HCT116 (cell line): ENCODE measurements at regions not wholly inside any gene's neighbourhood (a gene's known extent, or its start where the extent isn't known, plus 50 kb on each side); places are given as distances from the start of the nearest gene placed in this dataset.

Experiments used
- ATAC-seq: fragments of 200-7000 bp; cut with Tn5 transposase; 2 replicates; pipeline ENCODE4 v1.9.1; 2020; ENCODE audit warnings: mild to moderate bottlenecking, moderate library complexity
- BruUV-seq: library from RNA; stranded (reverse); fragments of 400-500 nt; replicated peaks from 2 replicates; lab custom pipeline; 2021; lab: Mats Ljungman, UMichigan
- CTCF ChIA-PET: fragments of 300-600 bp; sonication (Branson Sonifier 250); formaldehyde crosslinking; loops from one replicate; lab custom pipeline; 2021; ENCODE audit warnings: antibody characterized with exemption; lab: Charles Lee
- POLR2A ChIA-PET: fragments of 300-600, 350-600 bp; sonication (Branson Sonifier 250); formaldehyde crosslinking; loops from one replicate; lab custom pipeline; 2021; ENCODE audit warnings: antibody characterized with exemption; lab: Charles Lee
- RAD21 ChIA-PET, 2 experiments: fragments of 300-600 bp; sonication (Branson Sonifier 250); formaldehyde crosslinking; loops; one replicate each; lab custom pipeline; 2023; ENCODE audit warnings: low total read pairs in 2 of 2; ENCODE audit not compliant: uncharacterized antibody in 2 of 2, unreplicated experiment in 2 of 2, low non-redundant PET in 1 of 2; lab: Charles Lee
- DNase-seq: peaks from one replicate; pipeline ENCODE4 v3.0.0-alpha.2; 2010; ENCODE audit warnings: low read depth, low spot score
- H2AFZ ChIP-seq: fragments of 200-600 bp; shearing (Covaris generic), sonication (generic); 2 replicates; pipeline ENCODE4 v1.6.1; 2017; ENCODE audit warnings: low read depth, mixed run types, mixed read lengths, antibody characterized with exemption, low read length; ENCODE audit not compliant: poor library complexity, severe bottlenecking
- H3K27ac ChIP-seq: 2 replicates; pipeline ENCODE4 v1.5.1; 2012; ENCODE audit warnings: low read depth, low read length
- H3K27me3 ChIP-seq: fragments of 200-600 bp; sonication (generic); 2 replicates; pipeline ENCODE4 v1.6.1; 2016; ENCODE audit warnings: mixed run types, low read length, mixed read lengths; ENCODE audit not compliant: insufficient read depth
- H3K36me3 ChIP-seq, 2 experiments: fragments of 200-500 bp in 1 of 2; fragments of 200-600 bp in 1 of 2; sonication (Bioruptor generic) in 1 of 2; sonication (generic) in 1 of 2; 2 replicates each; pipeline versions ENCODE4 v1.5.1 to v1.6.1; 2014 to 2016; ENCODE audit warnings: low read length in 2 of 2, inconsistent platforms in 1 of 2, mixed read lengths in 1 of 2, mixed run types in 1 of 2; ENCODE audit not compliant: insufficient read depth in 2 of 2, control insufficient read depth in 1 of 2
- H3K4me1 ChIP-seq, 2 experiments: fragments of 200-600 bp in 1 of 2; sonication (generic) in 1 of 2; 2 replicates each; pipeline versions ENCODE4 v1.5.1 to v1.6.1; 2012 to 2017; ENCODE audit warnings: low read length in 2 of 2, inconsistent platforms in 1 of 2, mild to moderate bottlenecking in 1 of 2, mixed read lengths in 1 of 2, mixed run types in 1 of 2, moderate library complexity in 1 of 2; ENCODE audit not compliant: insufficient read depth in 2 of 2, control insufficient read depth in 1 of 2
- H3K4me2 ChIP-seq: fragments of 200-600 bp; sonication (generic); 2 replicates; pipeline ENCODE4 v1.6.1; 2017; ENCODE audit warnings: mixed run types, low read length, mixed read lengths
- H3K4me3 ChIP-seq, 2 experiments: fragments of 200-600 bp in 1 of 2; sonication (generic) in 1 of 2; replicated peaks in 1 of 2; 2 replicates each; pipeline ENCODE4 v1.5.1; 2011 to 2016; ENCODE audit warnings: low read length in 2 of 2, control low read depth in 1 of 2, low read depth in 1 of 2, mild to moderate bottlenecking in 1 of 2, mixed read lengths in 1 of 2, mixed run types in 1 of 2
- H3K79me2 ChIP-seq: fragments of 200-600 bp; sonication (generic); 2 replicates; pipeline ENCODE4 v1.6.1; 2017; ENCODE audit warnings: mild to moderate bottlenecking, mixed run types, low read length, moderate library complexity, mixed read lengths; ENCODE audit not compliant: insufficient read depth
- H3K9ac ChIP-seq: fragments of 200-600 bp; sonication (generic); 2 replicates; pipeline ENCODE4 v1.6.1; 2016; ENCODE audit warnings: low read length, mixed read lengths
- H3K9me2 ChIP-seq: fragments of 200-600 bp; sonication (generic), shearing (Covaris generic); 2 replicates; pipeline ENCODE4 v1.6.1; 2017; ENCODE audit warnings: mixed run types, mild to moderate bottlenecking, moderate library complexity; ENCODE audit not compliant: insufficient read depth
- H3K9me3 ChIP-seq, 2 experiments: fragments of 200-500 bp in 1 of 2; fragments of 200-600 bp in 1 of 2; sonication (Bioruptor generic) in 1 of 2; sonication (generic) in 1 of 2; 2 replicates each; pipeline ENCODE4 v1.6.1; 2014 to 2017; ENCODE audit warnings: low read length in 2 of 2, mixed read lengths in 2 of 2, inconsistent platforms in 1 of 2, low read depth in 1 of 2, mild to moderate bottlenecking in 1 of 2, mixed run types in 1 of 2, moderate library complexity in 1 of 2; ENCODE audit not compliant: control insufficient read depth in 1 of 2, insufficient read depth in 1 of 2
- H4K20me1 ChIP-seq: fragments of 200-600 bp; sonication (generic), shearing (Covaris generic); 2 replicates; pipeline ENCODE4 v1.6.1; 2017; ENCODE audit warnings: mixed run types, mild to moderate bottlenecking, moderate library complexity; ENCODE audit not compliant: insufficient read depth
- CBX3 ChIP-seq: IDR thresholded peaks from 2 replicates; pipeline ENCODE4 v1.6.1; 2012; ENCODE audit warnings: low read depth
- CEBPB ChIP-seq: IDR thresholded peaks from 2 replicates; pipeline ENCODE4 v1.6.1; 2012; ENCODE audit warnings: low read depth
- ELF1 ChIP-seq: IDR thresholded peaks from 2 replicates; pipeline ENCODE4 v1.6.1; 2012; ENCODE audit warnings: low read depth, borderline replicate concordance
- EZH2 ChIP-seq: fragments of 200-600 bp; sonication (generic); IDR thresholded peaks from 2 replicates; pipeline ENCODE4 v1.6.1; 2017; ENCODE audit warnings: antibody characterized with exemption, mixed run types
- EZH2phosphoT487 ChIP-seq: fragments of 200-600 bp; IDR thresholded peaks from 2 replicates; pipeline ENCODE4 v1.6.1; 2018; ENCODE audit warnings: antibody characterized with exemption, borderline replicate concordance
- FOSL1 ChIP-seq: IDR thresholded peaks from 2 replicates; pipeline ENCODE4 v1.6.1; 2012; ENCODE audit warnings: low read depth
- JUND ChIP-seq: IDR thresholded peaks from 2 replicates; pipeline ENCODE4 v1.6.1; 2012
- MAX ChIP-seq: IDR thresholded peaks from 2 replicates; pipeline ENCODE4 v1.6.1; 2012
- POLR2A ChIP-seq: IDR thresholded peaks from 2 replicates; pipeline ENCODE4 v1.7.0; 2011; ENCODE audit warnings: borderline replicate concordance; ENCODE audit not compliant: insufficient read depth, insufficient read length; ENCODE audit errors: extremely low read depth
- REST ChIP-seq: IDR thresholded peaks from 2 replicates; pipeline ENCODE4 v1.6.1; 2012; ENCODE audit warnings: low read depth
- SIN3A ChIP-seq: IDR thresholded peaks from 2 replicates; pipeline ENCODE4 v1.6.1; 2012; ENCODE audit warnings: low read depth
- SRF ChIP-seq: IDR thresholded peaks from 2 replicates; pipeline ENCODE4 v1.6.1; 2012; ENCODE audit warnings: low read depth
- YY1 ChIP-seq: IDR thresholded peaks from 2 replicates; pipeline ENCODE4 v1.6.1; 2011; ENCODE audit warnings: low read length, low read depth, moderate library complexity, mild to moderate bottlenecking; ENCODE audit not compliant: insufficient replicate concordance; ENCODE audit errors: extremely low read depth
- ZNF274 ChIP-seq: fragments of 200-500 bp; sonication (Bioruptor generic); IDR thresholded peaks from 2 replicates; pipeline ENCODE4 v1.6.1; 2014; ENCODE audit warnings: mild to moderate bottlenecking, low read depth, low read length, inconsistent platforms
- intact Hi-C: fragments of 100-400 bp; cut with micrococcal nuclease; formaldehyde crosslinking; loops from 2 replicates; pipeline ENCODE4 v1.10.0; 2022
- TF ChIP-seq, protein P1 (sequence below): IDR thresholded peaks from 2 replicates; pipeline ENCODE4 v1.6.1; 2012
- TF ChIP-seq, protein P2 (sequence below), 3 experiments: fragments of 200-600 bp in 1 of 3; sonication (generic) in 1 of 3; IDR thresholded peaks in 2 of 3; conservative IDR thresholded peaks in 1 of 3; 2 replicates each; pipeline ENCODE4 v1.5.1; 2012 to 2017; ENCODE audit warnings: low read depth in 2 of 3, low read length in 2 of 3, antibody characterized with exemption in 1 of 3, borderline replicate concordance in 1 of 3, control low read depth in 1 of 3, mild to moderate bottlenecking in 1 of 3, mixed read lengths in 1 of 3, mixed run types in 1 of 3, moderate library complexity in 1 of 3; ENCODE audit not compliant: insufficient read depth in 1 of 3
- TF ChIP-seq, protein P3 (sequence below): IDR thresholded peaks from 2 replicates; pipeline ENCODE4 v1.6.1; 2011; ENCODE audit warnings: mild to moderate bottlenecking, low read length, moderate library complexity; ENCODE audit not compliant: insufficient replicate concordance; ENCODE audit errors: extremely low read depth

DNA sequence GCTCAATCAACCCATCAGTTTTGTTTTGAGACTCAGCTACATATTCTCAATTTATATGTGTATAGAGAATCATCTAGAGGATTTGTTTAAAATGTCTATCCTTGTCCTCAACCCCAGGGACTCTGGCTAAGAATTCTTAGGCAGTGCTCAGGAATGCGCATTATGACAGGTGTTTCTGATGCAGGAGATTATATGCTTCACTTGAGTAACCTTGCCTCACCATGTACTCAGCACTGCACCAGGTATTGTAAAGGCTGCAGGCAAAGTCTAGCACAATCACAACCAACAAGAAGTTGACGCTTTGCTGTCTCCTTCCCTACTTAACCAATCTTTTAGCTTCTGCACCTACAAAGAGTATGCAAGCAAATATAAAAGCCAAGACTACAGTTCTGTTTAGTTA, 79.6 kb downstream of the LACC1 start (continued):
- TF ChIP-seq, protein P1, sequence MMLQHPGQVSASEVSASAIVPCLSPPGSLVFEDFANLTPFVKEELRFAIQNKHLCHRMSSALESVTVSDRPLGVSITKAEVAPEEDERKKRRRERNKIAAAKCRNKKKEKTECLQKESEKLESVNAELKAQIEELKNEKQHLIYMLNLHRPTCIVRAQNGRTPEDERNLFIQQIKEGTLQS: no peak
- TF ChIP-seq ZNF274: no peak
- TF ChIP-seq SIN3A: no peak
- TF ChIP-seq JUND: no peak
- no peak for TF ChIP-seq EZH2phosphoT487

- ChIA-PET POLR2A (no interaction called here), CTCF (interaction anchor here (1.1 kb wide), 1 partner anchor 54 kb away, joined by 4 read pairs; no protein-coding TSS in a partner anchor), RAD21 (no interaction called here)
- H3K27me3 ChIP-seq: no peaks in the 10 kb centered on the region
- no peaks in the 10 kb centered on the region for H3K9me3 ChIP-seq
- H2AFZ ChIP-seq: no peak overlapping the region
- no peaks in the 10 kb centered on the region for H3K79me2 ChIP-seq
- DNase-seq (no peak), ATAC-seq (no peak)
- no peak overlapping the region for H3K4me2 ChIP-seq
- no peak overlapping the region for H3K4me3 ChIP-seq
- no peaks in the 10 kb centered on the region for H3K9me2 ChIP-seq
- H3K4me1 ChIP-seq: no peaks in the 10 kb centered on the region
- H4K20me1 ChIP-seq: no peaks in the 10 kb centered on the region
- intact Hi-C loops: no loop called here
- BruUV-seq: no TSS peak
- no peaks in the 10 kb centered on the region for H3K36me3 ChIP-seq
- H3K27ac ChIP-seq: no peak overlapping the region
- no peak overlapping the region for H3K9ac ChIP-seq
- TF ChIP-seq, protein P1: no peak
- no peak for TF ChIP-seq JUND
- no peak for TF ChIP-seq EZH2
- TF ChIP-seq REST: no peak
- no peak for TF ChIP-seq SIN3A
- no peak for TF ChIP-seq POLR2A
- no peak for TF ChIP-seq FOSL1
- no peak for TF ChIP-seq MAX
- TF ChIP-seq YY1: no peak
- TF ChIP-seq CBX3: no peak
- no peak for TF ChIP-seq SRF
- TF ChIP-seq, protein P2, sequence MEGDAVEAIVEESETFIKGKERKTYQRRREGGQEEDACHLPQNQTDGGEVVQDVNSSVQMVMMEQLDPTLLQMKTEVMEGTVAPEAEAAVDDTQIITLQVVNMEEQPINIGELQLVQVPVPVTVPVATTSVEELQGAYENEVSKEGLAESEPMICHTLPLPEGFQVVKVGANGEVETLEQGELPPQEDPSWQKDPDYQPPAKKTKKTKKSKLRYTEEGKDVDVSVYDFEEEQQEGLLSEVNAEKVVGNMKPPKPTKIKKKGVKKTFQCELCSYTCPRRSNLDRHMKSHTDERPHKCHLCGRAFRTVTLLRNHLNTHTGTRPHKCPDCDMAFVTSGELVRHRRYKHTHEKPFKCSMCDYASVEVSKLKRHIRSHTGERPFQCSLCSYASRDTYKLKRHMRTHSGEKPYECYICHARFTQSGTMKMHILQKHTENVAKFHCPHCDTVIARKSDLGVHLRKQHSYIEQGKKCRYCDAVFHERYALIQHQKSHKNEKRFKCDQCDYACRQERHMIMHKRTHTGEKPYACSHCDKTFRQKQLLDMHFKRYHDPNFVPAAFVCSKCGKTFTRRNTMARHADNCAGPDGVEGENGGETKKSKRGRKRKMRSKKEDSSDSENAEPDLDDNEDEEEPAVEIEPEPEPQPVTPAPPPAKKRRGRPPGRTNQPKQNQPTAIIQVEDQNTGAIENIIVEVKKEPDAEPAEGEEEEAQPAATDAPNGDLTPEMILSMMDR (IDR thresholded peaks at IDR 0.05 in 2 of 3, conservative IDR thresholded peaks at IDR 0.05 in 1 of 3; ENCODE audit: borderline replicate concordance in 1 of 3, insufficient read depth in 1 of 3, low read depth in 2 of 3, low read length in 2 of 3): no peak
- no peak for TF ChIP-seq ZNF274
- TF ChIP-seq, protein P3, sequence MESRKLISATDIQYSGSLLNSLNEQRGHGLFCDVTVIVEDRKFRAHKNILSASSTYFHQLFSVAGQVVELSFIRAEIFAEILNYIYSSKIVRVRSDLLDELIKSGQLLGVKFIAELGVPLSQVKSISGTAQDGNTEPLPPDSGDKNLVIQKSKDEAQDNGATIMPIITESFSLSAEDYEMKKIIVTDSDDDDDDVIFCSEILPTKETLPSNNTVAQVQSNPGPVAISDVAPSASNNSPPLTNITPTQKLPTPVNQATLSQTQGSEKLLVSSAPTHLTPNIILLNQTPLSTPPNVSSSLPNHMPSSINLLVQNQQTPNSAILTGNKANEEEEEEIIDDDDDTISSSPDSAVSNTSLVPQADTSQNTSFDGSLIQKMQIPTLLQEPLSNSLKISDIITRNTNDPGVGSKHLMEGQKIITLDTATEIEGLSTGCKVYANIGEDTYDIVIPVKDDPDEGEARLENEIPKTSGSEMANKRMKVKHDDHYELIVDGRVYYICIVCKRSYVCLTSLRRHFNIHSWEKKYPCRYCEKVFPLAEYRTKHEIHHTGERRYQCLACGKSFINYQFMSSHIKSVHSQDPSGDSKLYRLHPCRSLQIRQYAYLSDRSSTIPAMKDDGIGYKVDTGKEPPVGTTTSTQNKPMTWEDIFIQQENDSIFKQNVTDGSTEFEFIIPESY: no peak
- TF ChIP-seq CEBPB: no peak
- no peak for TF ChIP-seq ELF1
Observed at GRCh38 chr13:43961909-43962308, 82.2 kb downstream of the LACC1 start.
